ENCODE measurements at regions not wholly inside any gene's neighbourhood (a gene's known extent, or its start where the extent isn't known, plus 50 kb on each side); places are given as distances from the start of the nearest gene placed in this dataset.

DNA sequence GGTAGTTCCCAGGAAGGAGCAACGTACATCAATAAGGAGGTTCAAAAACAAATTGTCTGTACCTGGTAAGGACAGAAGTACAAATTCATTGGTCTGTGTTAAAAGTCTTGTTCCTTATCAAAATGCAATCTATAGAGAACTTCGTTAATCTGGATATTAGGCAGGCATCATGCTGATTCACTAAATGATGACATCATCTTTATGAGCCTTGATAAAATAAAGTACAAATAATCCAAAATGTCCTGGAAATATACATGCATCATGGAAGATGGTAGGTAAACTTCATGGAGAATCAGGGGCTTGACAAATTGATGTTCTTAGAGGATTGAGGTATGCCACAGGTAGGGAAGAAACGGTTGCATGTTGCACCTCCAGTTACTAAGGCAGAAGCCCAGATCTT, 433.9 kb downstream of the TRIML1 start:
- no peak for DNase-seq
- Histone ChIP-seq H3K9me3 (no peaks in the 10 kb centered on the region), H3K4me1 (no peaks in the 10 kb centered on the region), H3K27ac (no peak overlapping the region), H3K36me3 (no peaks in the 10 kb centered on the region), H3K4me3 (no peak overlapping the region), H3K27me3 (no peaks in the 10 kb centered on the region)
- no peak for ATAC-seq
- intact Hi-C loops (cut with DNase I), result no loop called here
- TF ChIP-seq, protein P1, sequence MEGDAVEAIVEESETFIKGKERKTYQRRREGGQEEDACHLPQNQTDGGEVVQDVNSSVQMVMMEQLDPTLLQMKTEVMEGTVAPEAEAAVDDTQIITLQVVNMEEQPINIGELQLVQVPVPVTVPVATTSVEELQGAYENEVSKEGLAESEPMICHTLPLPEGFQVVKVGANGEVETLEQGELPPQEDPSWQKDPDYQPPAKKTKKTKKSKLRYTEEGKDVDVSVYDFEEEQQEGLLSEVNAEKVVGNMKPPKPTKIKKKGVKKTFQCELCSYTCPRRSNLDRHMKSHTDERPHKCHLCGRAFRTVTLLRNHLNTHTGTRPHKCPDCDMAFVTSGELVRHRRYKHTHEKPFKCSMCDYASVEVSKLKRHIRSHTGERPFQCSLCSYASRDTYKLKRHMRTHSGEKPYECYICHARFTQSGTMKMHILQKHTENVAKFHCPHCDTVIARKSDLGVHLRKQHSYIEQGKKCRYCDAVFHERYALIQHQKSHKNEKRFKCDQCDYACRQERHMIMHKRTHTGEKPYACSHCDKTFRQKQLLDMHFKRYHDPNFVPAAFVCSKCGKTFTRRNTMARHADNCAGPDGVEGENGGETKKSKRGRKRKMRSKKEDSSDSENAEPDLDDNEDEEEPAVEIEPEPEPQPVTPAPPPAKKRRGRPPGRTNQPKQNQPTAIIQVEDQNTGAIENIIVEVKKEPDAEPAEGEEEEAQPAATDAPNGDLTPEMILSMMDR (IDR thresholded peaks at IDR 0.05), result no peak

DNA sequence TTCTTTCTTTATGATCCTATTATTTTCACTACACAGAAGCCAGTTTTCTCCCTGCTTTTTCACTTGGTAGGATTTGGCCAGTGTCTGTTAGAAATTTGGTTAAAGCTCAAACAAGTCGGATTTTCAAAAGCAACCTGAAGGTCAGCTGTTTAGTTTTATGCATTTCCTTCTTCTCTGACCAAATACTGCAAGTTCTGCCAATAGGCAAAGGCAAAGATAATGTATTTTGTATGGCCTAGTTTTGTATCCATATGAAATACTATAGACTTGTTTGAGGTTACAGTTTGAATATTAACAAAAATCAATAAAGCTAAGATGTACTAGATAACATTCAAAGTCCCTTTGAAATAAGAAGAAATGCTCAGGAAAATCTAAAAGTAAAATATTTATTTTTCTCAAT, 439.4 kb downstream of the TRIML1 start:
- no peak for ATAC-seq
- no peak overlapping the region for H3K4me3 ChIP-seq
- H3K36me3 ChIP-seq, result no peaks in the 10 kb centered on the region
- no peak overlapping the region for H3K27ac ChIP-seq
- no peaks in the 10 kb centered on the region for H3K27me3 ChIP-seq
- intact Hi-C loops (cut with DNase I), result no loop called here
- DNase-seq, result no peak
- TF ChIP-seq, protein P1 (IDR thresholded peaks at IDR 0.05), result no peak
- H3K4me1 ChIP-seq, result no peaks in the 10 kb centered on the region
- no peaks in the 10 kb centered on the region for H3K9me3 ChIP-seq

DNA sequence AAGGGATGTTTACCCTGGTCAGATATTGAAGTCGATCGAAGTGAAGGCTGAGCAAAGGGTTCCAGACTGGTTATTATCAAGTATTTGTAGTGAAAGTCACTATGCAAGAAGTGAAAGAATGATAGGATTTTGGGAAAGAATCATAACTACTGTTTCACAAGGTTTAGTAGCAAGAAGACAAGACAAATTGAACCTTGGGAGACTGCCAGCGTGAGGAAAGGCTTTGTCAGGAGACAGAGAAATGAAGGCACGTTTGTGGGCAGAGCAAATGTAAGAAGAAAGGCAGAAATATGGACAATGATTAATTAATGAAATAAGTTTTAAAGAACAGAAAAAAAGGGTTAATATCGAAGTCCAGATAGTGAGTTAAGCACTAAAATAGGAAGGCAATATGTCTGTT, 456.8 kb downstream of the TRIML1 start:
- no peak for DNase-seq
- Histone ChIP-seq H3K4me3 (no peak overlapping the region), H3K36me3 (no peaks in the 10 kb centered on the region), H3K27ac (no peak overlapping the region), H3K27me3 (no peaks in the 10 kb centered on the region), H3K4me1 (no peaks in the 10 kb centered on the region), H3K9me3 (no peaks in the 10 kb centered on the region)
- intact Hi-C loops (cut with DNase I), result no loop called here
- TF ChIP-seq, protein P1 (IDR thresholded peaks at IDR 0.05), result no peak
- ATAC-seq, result no peak

DNA sequence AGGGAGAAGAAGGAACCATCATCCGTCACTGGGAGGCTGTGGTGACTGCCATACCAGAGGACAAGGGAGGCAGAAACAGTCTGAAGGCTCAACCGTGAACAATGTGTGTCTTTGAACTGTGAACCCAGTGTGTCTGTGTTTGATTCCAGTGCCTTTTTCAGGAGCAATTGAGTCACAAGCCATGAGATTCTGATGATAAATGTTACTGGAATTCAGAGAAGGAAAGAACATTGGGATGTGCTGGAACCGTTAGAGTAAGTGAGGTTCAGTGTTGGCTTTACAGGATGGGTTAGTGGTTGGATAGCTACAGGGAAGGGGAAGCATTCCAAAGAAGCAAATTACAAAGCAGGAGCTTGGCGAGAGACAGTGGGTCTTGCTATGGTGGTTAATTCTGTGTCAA, 464.4 kb downstream of the TRIML1 start:
- no peaks in the 10 kb centered on the region for H3K27me3 ChIP-seq
- no peaks in the 10 kb centered on the region for H3K4me1 ChIP-seq
- no peak overlapping the region for H3K4me3 ChIP-seq
- no peaks in the 10 kb centered on the region for H3K36me3 ChIP-seq
- intact Hi-C loops (cut with DNase I), result no loop called here
- H3K27ac ChIP-seq, result no peak overlapping the region
- no peaks in the 10 kb centered on the region for H3K9me3 ChIP-seq
- no peak for DNase-seq
- no peak for ATAC-seq
- TF ChIP-seq, protein P1 (IDR thresholded peaks at IDR 0.05), result no peak

DNA sequence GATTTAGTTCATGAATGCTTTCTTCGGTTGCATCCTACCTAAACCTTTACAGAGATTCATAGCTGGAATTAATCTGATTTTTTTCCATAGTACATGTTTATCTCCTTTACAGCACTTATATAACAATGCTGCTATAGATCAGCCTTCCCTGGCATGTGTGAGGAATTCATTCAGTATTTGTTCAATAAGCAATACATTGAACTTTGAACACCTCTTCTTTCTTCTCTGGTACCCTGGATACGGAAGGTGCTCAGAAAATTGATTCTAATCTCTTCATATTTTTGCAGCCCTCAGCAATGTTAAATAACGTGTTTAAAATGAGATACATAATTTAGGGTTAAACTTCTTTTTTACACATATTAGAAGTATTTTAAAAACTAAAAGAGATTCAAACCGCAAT, 467.4 kb downstream of the TRIML1 start:
- Histone ChIP-seq H3K4me1 (no peaks in the 10 kb centered on the region), H3K36me3 (no peaks in the 10 kb centered on the region), H3K9me3 (no peaks in the 10 kb centered on the region), H3K4me3 (no peak overlapping the region), H3K27me3 (no peaks in the 10 kb centered on the region), H3K27ac (no peak overlapping the region)
- intact Hi-C loops (cut with DNase I), result no loop called here
- DNase-seq (no peak), ATAC-seq (no peak)
- TF ChIP-seq, protein P1 (IDR thresholded peaks at IDR 0.05), result no peak

DNA sequence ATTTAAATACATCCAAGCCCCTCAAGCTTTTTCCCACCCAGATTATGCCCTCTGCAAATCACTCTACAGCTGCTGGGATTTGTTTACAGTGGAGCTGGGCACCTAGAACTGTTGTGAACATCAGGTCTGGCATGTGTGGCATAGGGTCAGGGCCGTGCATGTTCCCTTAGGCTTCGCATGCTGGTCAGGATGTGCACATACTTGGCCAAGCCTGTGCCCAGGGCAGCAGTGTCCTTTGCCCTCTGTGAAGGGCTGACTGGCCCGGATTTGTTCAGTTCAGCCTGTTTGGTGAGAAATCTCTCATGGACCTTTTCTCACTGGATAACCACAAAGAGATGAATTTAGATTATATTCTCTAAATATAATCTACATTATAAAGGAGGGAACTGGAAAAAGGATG, 471.9 kb downstream of the TRIML1 start:
- Histone ChIP-seq H3K36me3 (no peaks in the 10 kb centered on the region), H3K4me3 (no peak overlapping the region), H3K27ac (no peak overlapping the region), H3K4me1 (no peaks in the 10 kb centered on the region), H3K27me3 (no peaks in the 10 kb centered on the region), H3K9me3 (no peaks in the 10 kb centered on the region)
- no peak for ATAC-seq
- intact Hi-C loops (cut with DNase I), result no loop called here
- TF ChIP-seq, protein P1 (IDR thresholded peaks at IDR 0.05), result no peak
- no peak for DNase-seq
